ENCODE measurements at regions not wholly inside any gene's neighbourhood (a gene's known extent, or its start where the extent isn't known, plus 50 kb on each side); places are given as distances from the start of the nearest gene placed in this dataset.
A peak's percentile ranks its signal among the peaks of the same experiment; 100 is the strongest.

DNA sequence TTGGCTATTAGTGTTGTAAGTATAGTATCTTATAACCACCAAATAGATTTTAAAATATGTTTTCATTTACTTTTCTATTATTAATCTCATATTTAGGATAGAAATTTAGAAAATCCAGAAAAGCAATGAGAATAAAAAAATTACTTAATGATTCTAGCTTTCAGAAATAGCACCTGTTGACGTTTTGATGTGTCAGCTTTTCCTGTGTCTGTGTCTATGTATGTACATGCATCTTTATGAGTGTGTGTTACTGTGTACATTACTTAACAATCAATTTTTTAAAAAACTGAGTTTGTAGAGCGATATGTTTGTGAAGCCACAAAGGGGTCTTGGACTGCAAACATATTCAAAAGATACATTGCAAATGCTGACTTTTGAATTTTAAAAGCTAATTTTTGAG, 526.9 kb downstream of the BCKDHB start:
- TF ChIP-seq, protein P1, sequence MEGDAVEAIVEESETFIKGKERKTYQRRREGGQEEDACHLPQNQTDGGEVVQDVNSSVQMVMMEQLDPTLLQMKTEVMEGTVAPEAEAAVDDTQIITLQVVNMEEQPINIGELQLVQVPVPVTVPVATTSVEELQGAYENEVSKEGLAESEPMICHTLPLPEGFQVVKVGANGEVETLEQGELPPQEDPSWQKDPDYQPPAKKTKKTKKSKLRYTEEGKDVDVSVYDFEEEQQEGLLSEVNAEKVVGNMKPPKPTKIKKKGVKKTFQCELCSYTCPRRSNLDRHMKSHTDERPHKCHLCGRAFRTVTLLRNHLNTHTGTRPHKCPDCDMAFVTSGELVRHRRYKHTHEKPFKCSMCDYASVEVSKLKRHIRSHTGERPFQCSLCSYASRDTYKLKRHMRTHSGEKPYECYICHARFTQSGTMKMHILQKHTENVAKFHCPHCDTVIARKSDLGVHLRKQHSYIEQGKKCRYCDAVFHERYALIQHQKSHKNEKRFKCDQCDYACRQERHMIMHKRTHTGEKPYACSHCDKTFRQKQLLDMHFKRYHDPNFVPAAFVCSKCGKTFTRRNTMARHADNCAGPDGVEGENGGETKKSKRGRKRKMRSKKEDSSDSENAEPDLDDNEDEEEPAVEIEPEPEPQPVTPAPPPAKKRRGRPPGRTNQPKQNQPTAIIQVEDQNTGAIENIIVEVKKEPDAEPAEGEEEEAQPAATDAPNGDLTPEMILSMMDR (IDR thresholded peaks at IDR 0.05), result no peak
- no peak for TF ChIP-seq POLR2A (IDR thresholded peaks at IDR 0.05)
- Histone ChIP-seq H3K27me3 (no peaks in the 10 kb centered on the region), H3K9me3 (no peaks in the 10 kb centered on the region), H3K4me3 (no peak overlapping the region), H3K27ac (no peak overlapping the region), H3K4me1 (no peaks in the 10 kb centered on the region), H3K36me3 (ENCODE audit: low read depth, missing control alignments) (no peaks in the 10 kb centered on the region)
- intact Hi-C loops (cut with DNase I; ENCODE audit: low total_unique reads), result no loop called here
- no peak for DNase-seq
- 50 to 68% methylated on average over 2 of the region's 2 CpGs for WGBS, 2 donors

DNA sequence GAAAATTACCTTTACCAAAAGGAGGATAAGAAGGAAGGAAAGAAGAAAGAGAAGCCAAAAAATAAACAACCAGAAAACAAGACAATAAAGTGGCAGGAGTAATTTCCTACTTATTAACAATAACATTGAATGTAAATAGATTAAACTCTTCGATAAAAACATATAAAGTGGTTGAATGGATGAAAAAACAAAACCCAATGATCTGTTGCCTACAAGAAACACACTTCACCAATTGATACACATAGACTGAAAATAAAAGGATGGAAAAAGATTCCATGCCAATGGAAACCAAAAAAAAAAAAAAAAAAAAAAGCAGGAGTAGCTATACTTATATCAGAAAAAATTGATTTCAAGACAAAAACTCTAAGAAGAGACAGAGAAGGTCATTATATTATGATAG, 518.9 kb downstream of the BCKDHB start:
- DNase-seq, result no peak
- Histone ChIP-seq H3K27me3 (no peaks in the 10 kb centered on the region), H3K36me3 (ENCODE audit: low read depth, missing control alignments) (no peaks in the 10 kb centered on the region), H3K9me3 (no peaks in the 10 kb centered on the region), H3K4me3 (no peak overlapping the region), H3K4me1 (no peaks in the 10 kb centered on the region), H3K27ac (no peak overlapping the region)
- 82 to 84% methylated on average over 1 of the region's 1 CpG for WGBS, 2 donors
- intact Hi-C loops (cut with DNase I; ENCODE audit: low total_unique reads), result no loop called here
- no peak for TF ChIP-seq POLR2A (IDR thresholded peaks at IDR 0.05)
- TF ChIP-seq, protein P1 (IDR thresholded peaks at IDR 0.05), result no peak

DNA sequence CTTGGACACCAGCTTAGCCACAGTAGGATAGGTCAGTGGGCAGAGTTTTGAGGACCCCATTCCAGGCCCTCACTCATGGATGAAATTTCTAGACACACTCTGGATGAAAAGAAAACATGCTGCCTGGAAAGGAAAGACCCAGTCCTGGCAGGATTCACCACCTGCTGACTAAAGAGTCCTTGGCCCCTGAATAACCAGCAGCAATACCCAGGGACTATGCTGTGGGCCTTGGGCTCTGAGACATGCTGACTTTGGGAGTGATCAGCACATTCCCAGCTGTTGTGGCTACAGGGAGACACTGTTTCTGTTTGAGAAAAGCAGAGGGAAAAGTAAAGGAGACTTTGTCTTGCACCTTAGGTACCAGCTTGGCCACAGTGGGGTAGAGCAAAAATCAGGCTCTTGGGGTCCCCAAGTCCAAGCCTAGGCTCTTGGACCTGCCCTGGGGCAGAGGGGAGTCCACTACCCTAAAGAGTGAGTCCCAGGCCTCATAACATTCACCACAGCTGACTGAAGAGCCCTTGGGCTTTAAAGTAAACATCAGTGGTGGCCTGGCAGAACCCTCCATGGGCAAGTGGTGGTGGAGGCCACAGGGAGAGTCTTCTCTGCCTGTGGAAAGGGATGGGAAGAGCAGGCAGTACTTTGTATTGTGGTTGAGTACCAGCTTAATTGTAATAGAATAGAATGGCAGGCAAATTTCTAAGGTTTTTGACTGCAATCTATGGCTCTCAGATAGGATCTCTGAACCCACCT, 516.8 kb downstream of the BCKDHB start:
- no peaks in the 10 kb centered on the region for H3K9me3 ChIP-seq
- no peak overlapping the region for H3K27ac ChIP-seq
- no peaks in the 10 kb centered on the region for H3K27me3 ChIP-seq
- no peaks in the 10 kb centered on the region for H3K4me1 ChIP-seq
- DNase-seq, result no peak
- no peaks in the 10 kb centered on the region for H3K36me3 ChIP-seq (ENCODE audit: low read depth, missing control alignments)
- TF ChIP-seq, protein P1 (IDR thresholded peaks at IDR 0.05), result no peak
- TF ChIP-seq POLR2A (IDR thresholded peaks at IDR 0.05), result no peak
- H3K4me3 ChIP-seq, result no peak overlapping the region
- intact Hi-C loops (cut with DNase I; ENCODE audit: low total_unique reads), result no loop called here

DNA sequence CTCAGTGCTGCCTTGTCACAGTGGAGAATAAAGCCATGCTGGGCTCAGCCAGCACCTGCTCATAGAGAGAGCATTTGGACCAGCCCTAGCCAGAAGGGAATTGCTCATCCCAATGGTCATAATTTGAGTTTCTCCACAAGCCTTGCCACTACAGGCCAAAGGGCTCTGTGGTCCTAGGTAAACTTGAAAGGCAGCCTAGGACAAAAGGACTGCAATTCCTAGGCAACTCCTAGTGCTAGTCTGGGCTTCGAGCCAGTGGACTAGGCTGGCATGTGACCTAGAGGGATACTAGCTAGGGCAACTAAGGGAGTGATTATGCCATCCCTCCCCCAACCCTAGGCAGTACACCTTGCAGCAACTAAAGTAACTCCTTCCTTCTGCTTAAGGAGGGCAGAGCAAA, 516.2 kb downstream of the BCKDHB start:
- Histone ChIP-seq H3K4me3 (no peak overlapping the region), H3K27me3 (no peaks in the 10 kb centered on the region), H3K27ac (no peak overlapping the region), H3K36me3 (ENCODE audit: low read depth, missing control alignments) (no peaks in the 10 kb centered on the region), H3K9me3 (no peaks in the 10 kb centered on the region), H3K4me1 (no peaks in the 10 kb centered on the region)
- intact Hi-C loops (cut with DNase I; ENCODE audit: low total_unique reads), result no loop called here
- peak; percentile 67 for DNase-seq
- WGBS, 2 donors, result 50 to 57% methylated on average over 1 of the region's 1 CpG
- TF ChIP-seq POLR2A (IDR thresholded peaks at IDR 0.05), result no peak
- TF ChIP-seq, protein P1 (IDR thresholded peaks at IDR 0.05), result no peak

DNA sequence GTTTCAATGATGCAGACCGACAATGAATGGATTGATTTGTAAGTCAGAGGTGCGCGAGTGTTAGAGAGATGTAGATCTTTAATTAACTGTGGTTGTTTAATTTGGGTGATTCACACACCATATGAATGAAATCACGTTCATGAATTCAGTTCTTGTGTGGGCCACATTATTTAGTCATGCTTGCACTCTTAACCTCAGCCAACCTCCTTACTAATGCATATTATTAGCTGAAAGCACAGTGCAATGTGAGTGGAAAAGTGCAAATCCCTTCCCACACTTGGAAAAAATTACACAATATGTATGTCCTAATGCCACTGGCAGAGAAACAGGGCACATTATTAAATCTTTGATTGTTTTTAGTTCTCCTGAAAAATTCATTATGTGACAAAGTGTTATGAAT, 512.5 kb downstream of the BCKDHB start:
- 64 to 72% methylated on average over 4 of the region's 4 CpGs for WGBS, 2 donors
- no peaks in the 10 kb centered on the region for H3K9me3 ChIP-seq
- intact Hi-C loops (cut with DNase I; ENCODE audit: low total_unique reads), result no loop called here
- no peak overlapping the region for H3K4me3 ChIP-seq
- H3K27me3 ChIP-seq, result no peaks in the 10 kb centered on the region
- no peak overlapping the region for H3K27ac ChIP-seq
- H3K4me1 ChIP-seq, result no peaks in the 10 kb centered on the region
- TF ChIP-seq POLR2A (IDR thresholded peaks at IDR 0.05), result no peak
- TF ChIP-seq, protein P1 (IDR thresholded peaks at IDR 0.05), result no peak
- H3K36me3 ChIP-seq (ENCODE audit: low read depth, missing control alignments), result no peaks in the 10 kb centered on the region
- DNase-seq, result no peak

Measured in testis (tissue), 2 donors.